ENCODE measurements at regions not wholly inside any gene's neighbourhood (a gene's known extent, or its start where the extent isn't known, plus 50 kb on each side); places are given as distances from the start of the nearest gene placed in this dataset.

DNA sequence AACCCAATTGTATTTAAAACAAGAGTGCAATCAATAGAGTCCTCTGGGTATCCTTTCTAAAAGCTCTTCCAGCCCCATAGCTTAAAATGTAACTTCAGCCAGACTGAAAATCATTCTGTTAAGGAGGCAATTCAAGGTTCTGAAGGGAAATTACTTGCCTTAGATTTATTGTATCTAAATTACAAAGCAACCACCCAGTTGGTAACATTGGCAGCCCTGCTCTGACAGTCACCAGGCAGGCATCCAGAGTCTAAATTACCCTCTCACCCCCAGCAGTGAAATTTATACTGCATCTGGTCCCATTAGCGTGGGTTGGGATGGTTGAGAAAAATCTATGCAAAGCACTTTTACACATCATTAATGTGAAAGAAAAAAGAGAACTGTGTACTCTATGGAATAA is 514.7 kb downstream of the MTRR start:
- Histone ChIP-seq H3K9me3 (replicated peaks; ENCODE audit: control insufficient read depth, insufficient read depth, low read length) (no peaks in the 10 kb centered on the region), H3K4me1 (ENCODE audit: control insufficient read depth, insufficient read depth, low read length) (no peaks in the 10 kb centered on the region), H3K9ac (ENCODE audit: control insufficient read depth, insufficient read depth, low read length) (no peak overlapping the region), H2AFZ (ENCODE audit: control insufficient read depth, low read depth, low read length) (no peak overlapping the region), H3K27me3 (replicated peaks in 1 of 2; ENCODE audit: control insufficient read depth in 2 of 2, insufficient read depth in 2 of 2, low read length in 1 of 2) (no peaks in the 10 kb centered on the region), H3K79me2 (ENCODE audit: control insufficient read depth, insufficient read depth, low read length) (no peaks in the 10 kb centered on the region), H3K4me2 (ENCODE audit: control insufficient read depth, insufficient read depth) (no peak overlapping the region), H4K20me1 (ENCODE audit: control insufficient read depth, insufficient read depth) (no peaks in the 10 kb centered on the region), H3K27ac (ENCODE audit: control insufficient read depth, insufficient read depth) (no peak overlapping the region), H3K36me3 (ENCODE audit: control insufficient read depth in 2 of 2, insufficient read depth in 2 of 2, low read length in 1 of 2) (no peaks in the 10 kb centered on the region), H3K4me3 (no peak overlapping the region)
- ATAC-seq = no peak
- POLR2A ChIA-PET = no interaction called here
- 0% methylated on average over 1 of the region's 1 CpG for WGBS (ENCODE audit: insufficient coverage, insufficient replicate concordance, low lambda C conversion rate, missing lambda C conversion rate)
- TF ChIP-seq, protein P1, sequence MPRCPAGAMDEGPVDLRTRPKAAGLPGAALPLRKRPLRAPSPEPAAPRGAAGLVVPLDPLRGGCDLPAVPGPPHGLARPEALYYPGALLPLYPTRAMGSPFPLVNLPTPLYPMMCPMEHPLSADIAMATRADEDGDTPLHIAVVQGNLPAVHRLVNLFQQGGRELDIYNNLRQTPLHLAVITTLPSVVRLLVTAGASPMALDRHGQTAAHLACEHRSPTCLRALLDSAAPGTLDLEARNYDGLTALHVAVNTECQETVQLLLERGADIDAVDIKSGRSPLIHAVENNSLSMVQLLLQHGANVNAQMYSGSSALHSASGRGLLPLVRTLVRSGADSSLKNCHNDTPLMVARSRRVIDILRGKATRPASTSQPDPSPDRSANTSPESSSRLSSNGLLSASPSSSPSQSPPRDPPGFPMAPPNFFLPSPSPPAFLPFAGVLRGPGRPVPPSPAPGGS (IDR thresholded peaks at IDR 0.05; ENCODE audit: borderline replicate concordance, insufficient read depth, low read depth, low read length, poor library complexity, severe bottlenecking) = no peak
- TF ChIP-seq WRNIP1 (IDR thresholded peaks at IDR 0.05; ENCODE audit: borderline replicate concordance, low read depth, low read length) (no peak), PAX5 (IDR thresholded peaks at IDR 0.05; ENCODE audit: borderline replicate concordance, low read depth, low read length) (no peak), TBL1XR1 (IDR thresholded peaks at IDR 0.05; ENCODE audit: low read depth, low read length) (no peak)
- TF ChIP-seq, protein P2, sequence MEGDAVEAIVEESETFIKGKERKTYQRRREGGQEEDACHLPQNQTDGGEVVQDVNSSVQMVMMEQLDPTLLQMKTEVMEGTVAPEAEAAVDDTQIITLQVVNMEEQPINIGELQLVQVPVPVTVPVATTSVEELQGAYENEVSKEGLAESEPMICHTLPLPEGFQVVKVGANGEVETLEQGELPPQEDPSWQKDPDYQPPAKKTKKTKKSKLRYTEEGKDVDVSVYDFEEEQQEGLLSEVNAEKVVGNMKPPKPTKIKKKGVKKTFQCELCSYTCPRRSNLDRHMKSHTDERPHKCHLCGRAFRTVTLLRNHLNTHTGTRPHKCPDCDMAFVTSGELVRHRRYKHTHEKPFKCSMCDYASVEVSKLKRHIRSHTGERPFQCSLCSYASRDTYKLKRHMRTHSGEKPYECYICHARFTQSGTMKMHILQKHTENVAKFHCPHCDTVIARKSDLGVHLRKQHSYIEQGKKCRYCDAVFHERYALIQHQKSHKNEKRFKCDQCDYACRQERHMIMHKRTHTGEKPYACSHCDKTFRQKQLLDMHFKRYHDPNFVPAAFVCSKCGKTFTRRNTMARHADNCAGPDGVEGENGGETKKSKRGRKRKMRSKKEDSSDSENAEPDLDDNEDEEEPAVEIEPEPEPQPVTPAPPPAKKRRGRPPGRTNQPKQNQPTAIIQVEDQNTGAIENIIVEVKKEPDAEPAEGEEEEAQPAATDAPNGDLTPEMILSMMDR (IDR thresholded peaks at IDR 0.05 in 2 of 3, conservative IDR thresholded peaks at IDR 0.05 in 1 of 3; ENCODE audit: control insufficient read depth in 2 of 3, extremely low read depth in 1 of 3, insufficient read depth in 1 of 3, low read depth in 3 of 3, low read length in 3 of 3) = no peak
- intact Hi-C loops (cut with micrococcal nuclease; ENCODE audit: unreplicated experiment) (no loop called here), in situ Hi-C loops (cut with MboI) (no loop called here)
- no peak for DNase-seq (ENCODE audit: low read depth, low spot score)
- BruUV-seq (replicated peaks) = no TSS peak
- SMC1A ChIA-PET (ENCODE audit: uncharacterized antibody, unreplicated experiment) = no interaction called here
- CTCF ChIA-PET = no interaction called here
- RAD21 ChIA-PET (ENCODE audit: unreplicated experiment) = no interaction called here
- no peak for FAIRE-seq

All from GM12878 (cell line).